Left lung (tissue), 4 donors: ENCODE measurements at regions not wholly inside any gene's neighbourhood (a gene's known extent, or its start where the extent isn't known, plus 50 kb on each side); places are given as distances from the start of the nearest gene placed in this dataset.

Experiments
- ATAC-seq: fragments of 200-7000 bp; cut with Tn5 transposase; one replicate; pipeline ENCODE4 v1.9.1; 2020; ENCODE audit warnings: moderate library complexity
- DNase-seq, 4 donors: peaks; one replicate each; pipeline ENCODE4 v3.0.0-alpha.2; 2013 to 2020
- H3K27ac ChIP-seq, 2 donors: fragments of 200-600 bp; sonication (generic) in 1 of 2; one replicate each; pipeline versions ENCODE4 v1.5.0 to v1.8.0; 2020 to 2021
- H3K27me3 ChIP-seq, 2 donors: fragments of 200-600 bp; sonication (generic) in 1 of 2; one replicate each; pipeline versions ENCODE4 v1.5.0 to v1.8.0; 2020 to 2021
- H3K36me3 ChIP-seq, 2 donors: fragments of 200-600 bp; sonication (generic) in 1 of 2; one replicate each; pipeline versions ENCODE4 v1.5.0 to v1.8.0; 2020 to 2021
- H3K4me1 ChIP-seq, 2 donors: fragments of 200-600 bp; one replicate each; pipeline ENCODE4 v1.8.0; 2021
- H3K4me3 ChIP-seq, 2 donors: fragments of 200-600 bp; sonication (generic) in 1 of 2; one replicate each; pipeline versions ENCODE4 v1.5.0 to v1.8.0; 2020 to 2021; ENCODE audit warnings: mild to moderate bottlenecking in 1 of 2
- H3K9me3 ChIP-seq, 2 donors: fragments of 200-600 bp; sonication (generic) in 1 of 2; one replicate each; pipeline versions ENCODE4 v1.5.0 to v1.8.0; 2020 to 2021
- CTCF ChIP-seq, 2 donors: fragments of 200-600 bp; sonication (generic) in 1 of 2; IDR thresholded peaks; one replicate each; pipeline versions ENCODE4 v1.5.0 to v1.8.0; 2021; ENCODE audit warnings: antibody characterized with exemption in 2 of 2
- intact Hi-C, 2 donors: fragments of 100-400 bp; cut with DNase I; formaldehyde crosslinking; loops; one replicate each; pipeline versions ENCODE4 v1.11.2 to v1.14.2; 2022
- donor health status: DM: no; HTN: yes; CAD: no.
- donor health status: DM: no; HTN: no; CAD: no.

GRCh38 chr4:151568966-151569365 is 160.0 kb downstream of the FHIP1A start:
- Histone ChIP-seq H3K27me3 (no peaks in the 10 kb centered on the region), H3K9me3 (no peaks in the 10 kb centered on the region), H3K4me3 (no peak overlapping the region), H3K36me3 (no peaks in the 10 kb centered on the region), H3K4me1 (no peaks in the 10 kb centered on the region), H3K27ac (no peak overlapping the region)
- ATAC-seq (no peak), DNase-seq (no peak)
- intact Hi-C loops, result no loop called here
- no peak for TF ChIP-seq CTCF (IDR thresholded peaks at IDR 0.05)

GRCh38 chr4:151569650-151570049 is 160.7 kb downstream of the FHIP1A start:
- DNase-seq (peak in 2 of 4 donors; percentile 17 to 36), ATAC-seq (peak; percentile 76)
- intact Hi-C loops, result no loop called here
- Histone ChIP-seq H3K4me1 (no peaks in the 10 kb centered on the region), H3K36me3 (no peaks in the 10 kb centered on the region), H3K9me3 (no peaks in the 10 kb centered on the region), H3K4me3 (no peak overlapping the region), H3K27ac (no peak overlapping the region), H3K27me3 (no peaks in the 10 kb centered on the region)
- no peak for TF ChIP-seq CTCF (IDR thresholded peaks at IDR 0.05)

- H3K27ac ChIP-seq, result no peak overlapping the region
- no peaks in the 10 kb centered on the region for H3K27me3 ChIP-seq
- intact Hi-C loops, result no loop called here
- no peaks in the 10 kb centered on the region for H3K36me3 ChIP-seq
- no peaks in the 10 kb centered on the region for H3K4me1 ChIP-seq
- TF ChIP-seq CTCF (IDR thresholded peaks at IDR 0.05), result no peak
- DNase-seq, result no peak
- no peak overlapping the region for H3K4me3 ChIP-seq
- no peak for ATAC-seq
- H3K9me3 ChIP-seq, result no peaks in the 10 kb centered on the region
Observed at GRCh38 chr4:151573474-151573873, 164.5 kb downstream of the FHIP1A start.

- Histone ChIP-seq H3K27ac (no peak overlapping the region), H3K4me1 (no peaks in the 10 kb centered on the region), H3K27me3 (no peaks in the 10 kb centered on the region), H3K9me3 (no peaks in the 10 kb centered on the region), H3K4me3 (no peak overlapping the region), H3K36me3 (no peaks in the 10 kb centered on the region)
- ATAC-seq, result peak; percentile 47
- TF ChIP-seq CTCF (IDR thresholded peaks at IDR 0.05), result no peak
- no peak for DNase-seq
- intact Hi-C loops, result no loop called here
Observed at GRCh38 chr4:151573945-151574344, 165.0 kb downstream of the FHIP1A start.

- no peak overlapping the region for H3K27ac ChIP-seq
- no peak overlapping the region for H3K4me3 ChIP-seq
- intact Hi-C loops, result no loop called here
- ATAC-seq (no peak), DNase-seq (no peak)
- H3K4me1 ChIP-seq, result no peaks in the 10 kb centered on the region
- H3K27me3 ChIP-seq, result no peaks in the 10 kb centered on the region
- no peaks in the 10 kb centered on the region for H3K36me3 ChIP-seq
- no peaks in the 10 kb centered on the region for H3K9me3 ChIP-seq
- no peak for TF ChIP-seq CTCF (IDR thresholded peaks at IDR 0.05)
Observed at GRCh38 chr4:151574968-151575367, 166.0 kb downstream of the FHIP1A start.
